ENCODE measurements at regions not wholly inside any gene's neighbourhood (a gene's known extent, or its start where the extent isn't known, plus 50 kb on each side); places are given as distances from the start of the nearest gene placed in this dataset.
"Not testable (repeated sequence)": the region's sequence is repeated elsewhere in the genome, so short reads cannot be mapped to it uniquely, and the experiment has no call there.

GRCh38 chr2:123609077-123609476, 416.0 kb upstream of the CNTNAP5 start:
- DNase-seq: no peak

GRCh38 chr2:123614596-123614995, 410.5 kb upstream of the CNTNAP5 start:
- DNase-seq: no peak

GRCh38 chr2:123618642-123619041, 406.4 kb upstream of the CNTNAP5 start:
- DNase-seq: not testable (repeated sequence)

- no peak for DNase-seq
Measured at GRCh38 chr2:123624816-123625215, 400.3 kb upstream of the CNTNAP5 start.

- no peak for DNase-seq
Measured at GRCh38 chr2:123636232-123636631, 388.9 kb upstream of the CNTNAP5 start.

GRCh38 chr2:123640685-123641335, 384.3 kb upstream of the CNTNAP5 start:
- no peak for DNase-seq

GRCh38 chr2:123644053-123644452, 381.0 kb upstream of the CNTNAP5 start:
- DNase-seq: no peak

- no peak for DNase-seq
Measured at GRCh38 chr2:123648016-123648415, 377.1 kb upstream of the CNTNAP5 start.

GRCh38 chr2:123648956-123649355, 376.1 kb upstream of the CNTNAP5 start:
- DNase-seq: no peak

- DNase-seq: no peak
Measured at GRCh38 chr2:123651151-123651550, 373.9 kb upstream of the CNTNAP5 start.

GRCh38 chr2:123652320-123652719, 372.8 kb upstream of the CNTNAP5 start:
- DNase-seq: no peak

GRCh38 chr2:123656590-123656989, 368.5 kb upstream of the CNTNAP5 start:
- DNase-seq: no peak

- no peak for DNase-seq
Measured at GRCh38 chr2:123659120-123659519, 366.0 kb upstream of the CNTNAP5 start.

- DNase-seq: no peak
Measured at GRCh38 chr2:123670286-123670685, 354.8 kb upstream of the CNTNAP5 start.

GRCh38 chr2:123683797-123684196, 341.3 kb upstream of the CNTNAP5 start:
- not testable (repeated sequence) for DNase-seq

GRCh38 chr2:123687064-123687463, 338.0 kb upstream of the CNTNAP5 start:
- DNase-seq: no peak

GRCh38 chr2:123688231-123688940, 336.7 kb upstream of the CNTNAP5 start:
- no peak for DNase-seq

- DNase-seq: no peak
Measured at GRCh38 chr2:123692121-123692520, 333.0 kb upstream of the CNTNAP5 start.

GRCh38 chr2:123693836-123694235, 331.3 kb upstream of the CNTNAP5 start:
- DNase-seq: no peak

- DNase-seq: no peak
Measured at GRCh38 chr2:123695426-123695825, 329.7 kb upstream of the CNTNAP5 start.

- DNase-seq: no peak
Measured at GRCh38 chr2:123696021-123696420, 329.1 kb upstream of the CNTNAP5 start.

GRCh38 chr2:123696799-123697410, 328.2 kb upstream of the CNTNAP5 start:
- no peak for DNase-seq

- no peak for DNase-seq
Measured at GRCh38 chr2:123715467-123715982, 309.6 kb upstream of the CNTNAP5 start.
